OCI-M2 (cell line): ENCODE measurements at regions not wholly inside any gene's neighbourhood (a gene's known extent, or its start where the extent isn't known, plus 50 kb on each side); places are given as distances from the start of the nearest gene placed in this dataset.

Source experiments
- DNase-seq: peaks from one replicate; lab custom pipeline; 2025; ENCODE audit not compliant: unreplicated experiment; lab: John Stamatoyannopoulos, UW

GRCh38 chr4:115850799-115851509 is 737.5 kb upstream of the NDST4 start:
- DNase-seq: no peak

GRCh38 chr4:115844180-115844579 is 730.8 kb upstream of the NDST4 start:
- no peak for DNase-seq

- no peak for DNase-seq
Observed at GRCh38 chr4:115841871-115842270, 728.5 kb upstream of the NDST4 start.

- no peak for DNase-seq
Observed at GRCh38 chr4:115834441-115834840, 721.0 kb upstream of the NDST4 start.

- DNase-seq: no peak
Observed at GRCh38 chr4:115824630-115825029, 711.2 kb upstream of the NDST4 start.

GRCh38 chr4:115803825-115804224 is 690.4 kb upstream of the NDST4 start:
- no peak for DNase-seq

- no peak for DNase-seq
Observed at GRCh38 chr4:115790812-115791211, 677.4 kb upstream of the NDST4 start.

- no peak for DNase-seq
Observed at GRCh38 chr4:115781528-115782146, 668.2 kb upstream of the NDST4 start.

GRCh38 chr4:115780835-115781234 is 667.4 kb upstream of the NDST4 start:
- DNase-seq: no peak

GRCh38 chr4:115780268-115780667 is 666.8 kb upstream of the NDST4 start:
- DNase-seq: no peak

GRCh38 chr4:115770046-115770543 is 656.7 kb upstream of the NDST4 start:
- no peak for DNase-seq

- no peak for DNase-seq
Observed at GRCh38 chr4:115769396-115769795, 656.0 kb upstream of the NDST4 start.

- DNase-seq: no peak
Observed at GRCh38 chr4:115763051-115763450, 649.6 kb upstream of the NDST4 start.

GRCh38 chr4:115759231-115759630 is 645.8 kb upstream of the NDST4 start:
- DNase-seq: no peak

- DNase-seq: no peak
Observed at GRCh38 chr4:115749404-115749803, 636.0 kb upstream of the NDST4 start.

GRCh38 chr4:115740806-115741205 is 627.4 kb upstream of the NDST4 start:
- no peak for DNase-seq

- no peak for DNase-seq
Observed at GRCh38 chr4:115729739-115730266, 616.4 kb upstream of the NDST4 start.

GRCh38 chr4:115723621-115724020 is 610.2 kb upstream of the NDST4 start:
- no peak for DNase-seq

- DNase-seq: no peak
Observed at GRCh38 chr4:115720611-115721010, 607.2 kb upstream of the NDST4 start.

GRCh38 chr4:115711575-115711974 is 598.2 kb upstream of the NDST4 start:
- no peak for DNase-seq

- DNase-seq: no peak
Observed at GRCh38 chr4:115688961-115689360, 575.5 kb upstream of the NDST4 start.

- no peak for DNase-seq
Observed at GRCh38 chr4:115687052-115687755, 573.8 kb upstream of the NDST4 start.
